Endothelial cell of umbilical vein (primary cell): ENCODE measurements at regions not wholly inside any gene's neighbourhood (a gene's known extent, or its start where the extent isn't known, plus 50 kb on each side); places are given as distances from the start of the nearest gene placed in this dataset.

Source experiments
- CTCF ChIP-seq, 2 donors: IDR thresholded peaks; 1 replicate in 1 of 2; 2 replicates in 1 of 2; pipeline ENCODE4 v1.5.1; 2011; ENCODE audit warnings: low read length in 2 of 2, mild to moderate bottlenecking in 2 of 2, moderate library complexity in 2 of 2, control low read depth in 1 of 2, inconsistent platforms in 1 of 2, low read depth in 1 of 2; ENCODE audit not compliant: insufficient read depth in 1 of 2; ENCODE audit errors: extremely low read depth in 1 of 2
- POLR2A ChIP-seq: IDR thresholded peaks from 2 replicates; pipeline ENCODE4 v1.6.1; 2012; ENCODE audit warnings: low read depth, mild to moderate bottlenecking, control low read depth, low read length

GRCh38 chr11:129273944-129274711 is 82.0 kb upstream of the ARHGAP32 start:
- TF ChIP-seq CTCF (IDR thresholded peaks at IDR 0.05; ENCODE audit: extremely low read depth in 1 of 2, insufficient read depth in 1 of 2, low read depth in 1 of 2, low read length in 2 of 2), result no peak
- no peak for TF ChIP-seq POLR2A
